HG03469 (cell line): ENCODE measurements at regions not wholly inside any gene's neighbourhood (a gene's known extent, or its start where the extent isn't known, plus 50 kb on each side); places are given as distances from the start of the nearest gene placed in this dataset.

Source experiments
- ATAC-seq: cut with Tn5 transposase; IDR thresholded peaks from one replicate; pipeline ENCODE4 v1.9.1; 2021; ENCODE audit warnings: mild to moderate bottlenecking, moderate library complexity, moderate number of reproducible peaks; ENCODE audit not compliant: unreplicated experiment

- no peak for ATAC-seq
Observed at GRCh38 chr12:93100610-93101009, 171.5 kb upstream of the EEA1 start.

DNA sequence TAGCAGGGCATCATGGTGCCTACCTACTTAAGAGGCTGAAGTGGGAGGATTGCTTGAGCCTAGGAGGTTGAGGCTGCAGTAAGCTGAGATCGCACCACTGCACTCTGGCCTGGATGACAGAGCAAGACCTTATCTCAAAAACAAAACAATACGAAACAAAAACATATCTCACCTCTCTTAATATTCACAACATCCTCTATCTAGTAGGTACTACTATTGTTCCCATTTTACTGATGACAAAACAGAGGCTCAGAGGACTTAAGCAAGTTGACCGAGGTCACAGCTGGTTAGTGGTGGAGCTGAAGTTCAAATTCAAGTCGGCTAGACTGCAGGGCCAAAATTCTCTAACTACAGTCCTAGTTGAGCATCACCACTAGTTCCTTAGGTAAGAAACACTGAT is 172.3 kb upstream of the EEA1 start:
- ATAC-seq: no peak

- no peak for ATAC-seq
Observed at GRCh38 chr12:93102312-93102711, 173.2 kb upstream of the EEA1 start.

DNA sequence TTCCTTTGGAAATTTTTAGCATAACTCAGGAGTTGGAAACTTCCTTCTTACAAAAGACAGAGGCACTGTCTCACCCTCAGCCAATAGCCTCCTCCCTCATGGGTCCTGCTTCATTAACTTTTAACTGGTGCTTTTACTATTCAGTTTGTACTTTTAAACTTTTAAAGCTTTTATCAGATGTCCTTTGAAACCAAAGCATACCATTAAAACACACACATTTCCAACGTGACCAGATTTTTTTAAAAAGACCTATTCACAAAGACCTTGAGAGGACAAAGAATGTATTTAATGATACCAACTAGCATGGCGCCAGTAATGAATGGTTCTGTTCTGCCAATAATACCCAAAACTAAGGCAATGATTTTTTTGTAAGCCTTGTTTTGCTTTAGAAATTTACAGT is 173.6 kb upstream of the EEA1 start:
- ATAC-seq: no peak

- ATAC-seq: no peak
Observed at GRCh38 chr12:93103154-93103553, 174.1 kb upstream of the EEA1 start.

DNA sequence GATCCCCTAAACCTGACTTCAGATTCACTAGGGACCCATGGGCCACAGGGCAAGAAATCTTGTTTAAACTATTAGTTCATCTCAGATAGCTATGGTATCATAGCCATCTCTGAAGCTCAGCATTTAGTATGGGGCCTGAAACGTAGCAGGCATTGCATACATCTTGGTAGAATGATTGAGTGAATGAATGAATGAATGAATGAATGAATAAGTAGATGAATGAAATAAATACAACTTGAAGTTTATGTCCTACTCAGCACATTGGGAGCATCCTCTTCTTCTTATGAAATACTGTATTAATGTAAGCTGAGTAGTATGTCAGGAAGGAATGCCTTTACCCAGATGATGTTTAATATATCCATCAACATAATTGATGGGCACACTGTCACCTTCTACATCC is 175.4 kb upstream of the EEA1 start:
- ATAC-seq: no peak

DNA sequence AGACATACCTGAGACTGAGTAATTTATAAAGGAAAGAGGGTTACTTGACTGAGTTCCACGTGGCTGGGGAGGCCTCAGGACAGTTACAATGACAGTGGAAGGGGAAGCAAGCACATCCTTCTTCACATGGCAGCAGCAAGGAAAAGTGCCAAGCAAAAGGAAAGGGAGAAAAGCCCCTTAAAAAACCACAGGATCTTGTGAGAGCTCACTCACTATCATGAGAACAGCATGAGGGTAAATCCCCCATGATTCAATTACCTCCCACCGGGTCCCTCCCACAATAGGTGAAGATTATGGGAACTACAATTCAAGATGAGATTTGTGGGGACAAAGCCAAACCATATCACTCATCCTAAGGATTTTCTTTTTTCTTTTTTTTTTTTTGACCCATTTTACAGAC is 177.8 kb upstream of the EEA1 start:
- no peak for ATAC-seq

DNA sequence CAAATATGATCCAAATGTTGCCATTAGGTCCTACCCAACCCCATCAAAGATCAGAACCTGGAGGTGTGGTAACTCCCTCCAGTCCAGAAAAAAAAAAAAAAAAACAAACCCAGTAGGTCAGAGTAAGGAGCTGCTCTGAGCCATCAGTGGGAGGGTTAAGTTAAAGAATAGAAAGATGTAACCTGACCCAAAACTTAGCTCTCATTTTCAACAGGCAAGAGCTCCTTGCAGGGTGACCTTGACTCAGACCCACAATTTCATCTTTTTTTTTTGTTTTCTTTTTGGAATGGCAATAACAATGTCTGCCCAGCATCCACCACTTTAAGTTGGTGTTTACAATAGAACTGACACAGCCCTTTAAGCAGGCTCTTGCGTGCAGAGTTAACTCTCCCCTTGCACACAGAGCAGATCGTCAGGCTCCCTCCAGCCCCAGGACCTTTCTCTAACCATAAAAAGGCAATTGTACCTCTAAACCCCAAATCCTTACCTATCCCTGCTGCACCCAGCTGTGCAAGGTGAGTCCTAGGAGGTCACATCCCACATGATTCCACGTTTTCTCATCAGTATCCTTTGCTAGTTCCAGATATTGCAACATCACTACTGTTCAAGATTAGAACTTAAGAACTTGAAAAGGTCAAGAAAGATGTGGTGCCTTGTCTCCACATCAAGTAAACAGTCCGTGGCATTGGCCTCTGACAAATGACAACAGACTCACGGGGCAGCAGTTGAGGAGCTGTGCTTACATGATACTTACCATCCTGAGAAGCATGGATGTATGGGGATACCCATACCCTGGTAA is 178.6 kb upstream of the EEA1 start:
- no peak for ATAC-seq

GRCh38 chr12:93108985-93109384 is 179.9 kb upstream of the EEA1 start:
- no peak for ATAC-seq

GRCh38 chr12:93109551-93110203 is 180.6 kb upstream of the EEA1 start:
- no peak for ATAC-seq

DNA sequence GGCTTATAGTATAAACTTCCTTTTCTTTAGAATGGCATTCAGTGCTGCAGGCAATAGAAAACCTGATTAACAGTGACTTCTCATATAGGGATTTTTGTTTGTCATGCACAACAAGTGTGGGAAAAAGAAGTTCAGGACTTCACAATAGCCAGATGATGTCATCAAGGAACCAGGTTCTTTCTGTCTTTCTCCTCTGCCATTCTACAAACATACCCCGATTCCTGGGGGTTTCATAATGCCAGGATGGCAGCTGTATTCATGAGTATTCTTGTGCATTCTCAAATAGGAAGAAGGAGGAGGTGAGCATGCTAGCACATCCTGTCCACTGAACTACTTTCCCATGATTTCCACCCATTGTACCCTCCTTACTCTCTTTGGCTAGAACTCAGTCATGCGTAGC is 182.7 kb upstream of the EEA1 start:
- ATAC-seq: no peak

DNA sequence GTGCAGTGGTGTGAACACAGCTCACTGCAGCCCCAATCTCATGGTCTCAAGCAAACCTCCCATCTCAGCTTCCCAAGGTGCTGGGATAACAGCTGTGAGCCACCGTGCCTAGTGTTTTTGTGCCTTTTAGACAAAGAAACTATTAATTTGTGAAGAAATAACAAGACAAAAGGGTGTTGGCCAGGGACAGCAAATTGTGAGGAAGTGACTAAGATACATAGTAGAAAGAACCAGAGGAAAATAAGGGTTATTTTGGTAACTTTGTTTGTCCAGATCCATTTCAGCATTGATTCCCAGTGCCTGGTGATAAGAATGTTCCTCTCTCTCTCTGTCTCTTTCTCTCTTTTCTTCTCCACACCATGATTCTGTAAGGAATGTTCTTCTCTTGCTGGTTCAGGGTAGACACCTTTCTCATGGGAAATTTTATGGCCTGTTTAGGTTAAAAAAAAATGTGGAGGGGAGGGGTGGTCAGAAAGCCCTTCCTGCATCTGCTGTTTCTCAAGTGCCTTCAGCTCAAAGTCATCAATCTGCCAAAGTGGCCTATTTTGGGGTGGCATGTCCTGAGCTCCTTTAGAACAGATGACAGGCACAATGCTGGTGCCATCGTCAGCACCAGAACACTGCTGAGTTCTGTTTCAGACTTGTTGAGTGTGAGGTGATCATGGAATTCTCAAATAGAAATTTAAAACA is 184.4 kb upstream of the EEA1 start:
- no peak for ATAC-seq

- no peak for ATAC-seq
Observed at GRCh38 chr12:93115198-93115601, 186.1 kb upstream of the EEA1 start.

GRCh38 chr12:93115646-93116045 is 186.6 kb upstream of the EEA1 start:
- ATAC-seq: no peak

DNA sequence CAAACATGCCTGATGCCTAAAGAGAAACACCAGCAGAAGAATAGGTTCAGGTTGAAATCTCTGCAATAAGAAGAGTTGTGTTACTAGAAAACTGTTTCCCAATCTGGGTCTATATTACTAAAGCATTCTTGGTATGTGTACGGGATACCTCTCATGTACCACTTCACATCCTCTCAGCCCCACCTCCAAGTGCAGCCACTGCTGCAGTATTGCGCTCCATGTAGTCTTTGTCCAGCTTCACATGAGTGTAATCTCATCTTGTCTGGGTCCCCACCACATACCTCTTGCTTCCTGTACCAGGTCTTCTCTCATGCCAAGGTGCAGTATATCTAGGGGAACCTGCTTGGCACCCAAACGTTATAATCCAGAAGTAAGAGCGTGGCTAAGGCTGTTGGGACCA is 187.5 kb upstream of the EEA1 start:
- ATAC-seq: no peak

DNA sequence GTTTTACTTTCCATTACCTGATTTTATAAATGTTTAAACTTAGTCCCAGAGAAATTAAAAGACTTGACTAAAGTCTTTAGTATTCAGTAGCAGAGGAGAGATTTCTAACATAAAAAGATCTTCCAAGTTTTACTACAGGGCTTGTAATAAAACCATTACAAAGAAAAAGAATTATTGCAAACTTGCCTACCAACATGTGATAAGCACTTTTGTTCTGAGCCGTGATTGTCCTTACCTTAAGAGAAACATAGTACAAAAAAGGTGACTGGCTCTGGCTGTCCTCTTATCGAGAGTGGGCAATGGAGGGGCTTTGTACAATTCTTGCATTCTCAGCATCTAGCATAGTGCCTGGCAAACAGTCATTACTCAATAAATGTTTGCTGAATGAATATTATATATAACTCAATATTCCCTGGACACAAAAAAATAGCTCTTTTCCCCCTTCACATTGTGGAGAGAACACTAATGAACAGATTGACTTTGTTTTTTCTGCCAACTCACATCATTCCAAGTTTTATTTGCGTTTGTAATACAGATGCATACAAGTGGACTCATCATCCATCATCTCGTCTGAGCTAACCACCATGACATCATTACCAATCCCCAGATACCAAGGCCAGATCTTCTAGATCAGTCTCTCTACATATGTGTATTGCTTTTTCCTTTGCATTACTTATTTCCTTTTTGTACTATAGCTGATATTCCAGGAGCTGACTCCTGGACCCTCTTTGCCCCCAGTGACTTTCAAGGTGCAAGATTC is 192.8 kb upstream of the EEA1 start:
- ATAC-seq: no peak

DNA sequence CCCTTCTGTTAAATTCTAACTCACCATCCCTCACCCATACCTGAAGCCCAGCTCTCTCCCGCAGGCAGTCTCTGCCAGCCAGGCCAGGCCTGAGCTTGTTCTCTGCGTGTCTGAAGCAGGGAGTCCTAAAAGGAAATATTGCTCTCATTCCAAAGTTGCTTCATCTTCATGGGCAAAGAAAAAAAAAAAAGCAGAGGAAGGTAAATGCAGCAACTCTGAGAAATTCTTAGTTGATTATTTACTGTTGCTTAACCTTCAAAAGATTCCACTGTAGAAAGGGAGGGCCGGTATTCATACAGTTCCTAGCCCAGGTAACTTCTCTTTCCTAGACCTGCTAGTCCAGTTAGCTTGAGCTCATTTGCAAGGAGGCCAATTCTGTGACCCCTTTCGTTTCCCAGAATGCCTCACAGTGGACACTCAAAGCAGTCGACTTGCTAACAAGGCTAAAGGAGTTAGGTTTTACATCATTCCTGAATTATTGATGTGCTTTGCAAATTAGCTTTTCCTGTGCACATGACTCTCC is 193.5 kb upstream of the EEA1 start:
- no peak for ATAC-seq

DNA sequence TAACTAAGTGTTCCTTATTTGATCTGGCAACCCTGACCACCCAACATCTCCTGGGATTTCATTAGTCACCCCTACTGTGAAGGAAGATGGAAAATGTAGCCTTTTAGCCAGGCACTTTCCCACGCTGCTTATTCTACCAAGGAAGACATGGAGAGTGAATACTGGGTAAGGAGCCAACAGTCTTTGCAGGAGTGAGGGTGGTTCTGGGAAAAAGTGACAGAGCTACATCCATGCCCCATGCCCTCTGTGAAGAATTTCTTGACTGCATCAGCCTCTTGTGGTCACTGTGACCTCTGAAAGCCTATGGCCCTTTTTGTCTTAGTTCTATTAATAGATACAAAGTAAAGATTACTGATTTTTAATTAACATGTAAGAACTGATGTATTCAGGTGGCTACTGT is 196.0 kb upstream of the EEA1 start:
- no peak for ATAC-seq

DNA sequence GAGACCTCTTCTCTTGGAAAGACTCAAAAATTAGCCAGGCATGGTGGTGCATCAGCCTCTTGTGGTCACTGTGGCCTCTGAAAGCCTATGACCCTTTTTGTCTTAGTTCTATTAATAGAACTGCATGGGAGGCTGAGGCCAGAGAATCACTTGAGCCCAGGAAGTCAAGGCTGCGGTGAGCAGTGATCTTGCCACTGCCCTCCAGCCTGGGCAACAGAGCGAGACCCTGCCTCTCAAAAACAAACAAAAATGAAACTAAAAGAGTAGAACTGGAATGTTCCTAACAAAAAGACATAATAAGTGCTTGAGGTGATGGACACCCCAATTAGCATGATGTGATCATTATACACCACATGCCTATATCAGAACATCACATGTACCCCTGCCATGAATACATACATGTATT is 197.0 kb upstream of the EEA1 start:
- peak; percentile 35 for ATAC-seq

GRCh38 chr12:93127107-93127560 is 198.0 kb upstream of the EEA1 start:
- ATAC-seq: no peak
